Upper lobe of right lung (tissue), 1 donor: ENCODE measurements at regions not wholly inside any gene's neighbourhood (a gene's known extent, or its start where the extent isn't known, plus 50 kb on each side); places are given as distances from the start of the nearest gene placed in this dataset.

Source experiments
- ATAC-seq: fragments of 200-7000 bp; cut with Tn5 transposase; one replicate; pipeline ENCODE4 v1.9.1; 2020; ENCODE audit warnings: mild to moderate bottlenecking, moderate library complexity
- DNase-seq: peaks from one replicate; pipeline ENCODE4 v3.0.0-alpha.2; 2020
- H3K27ac ChIP-seq: fragments of 200-600 bp; one replicate; pipeline ENCODE4 v1.8.0; 2022
- H3K27me3 ChIP-seq: fragments of 200-600 bp; one replicate; pipeline ENCODE4 v1.8.0; 2022; ENCODE audit warnings: mild to moderate bottlenecking
- H3K36me3 ChIP-seq: fragments of 200-600 bp; one replicate; pipeline ENCODE4 v1.8.0; 2022
- H3K4me1 ChIP-seq: fragments of 200-600 bp; one replicate; pipeline ENCODE4 v1.8.0; 2022
- H3K4me3 ChIP-seq: fragments of 200-600 bp; one replicate; pipeline ENCODE4 v1.8.0; 2022; ENCODE audit warnings: mild to moderate bottlenecking
- H3K9me3 ChIP-seq: fragments of 200-600 bp; one replicate; pipeline ENCODE4 v1.8.0; 2022
- intact Hi-C: fragments of 100-400 bp; cut with DNase I; formaldehyde crosslinking; loops from one replicate; pipeline ENCODE4 v1.11.0; 2022
- TF ChIP-seq, protein P1 (sequence below): fragments of 200-600 bp; IDR thresholded peaks from one replicate; pipeline ENCODE4 v1.8.0; 2022; ENCODE audit warnings: antibody characterized with exemption
- donor health status: DM: no; HTN: yes; CAD: no; lungs with severe emphysema.

DNA sequence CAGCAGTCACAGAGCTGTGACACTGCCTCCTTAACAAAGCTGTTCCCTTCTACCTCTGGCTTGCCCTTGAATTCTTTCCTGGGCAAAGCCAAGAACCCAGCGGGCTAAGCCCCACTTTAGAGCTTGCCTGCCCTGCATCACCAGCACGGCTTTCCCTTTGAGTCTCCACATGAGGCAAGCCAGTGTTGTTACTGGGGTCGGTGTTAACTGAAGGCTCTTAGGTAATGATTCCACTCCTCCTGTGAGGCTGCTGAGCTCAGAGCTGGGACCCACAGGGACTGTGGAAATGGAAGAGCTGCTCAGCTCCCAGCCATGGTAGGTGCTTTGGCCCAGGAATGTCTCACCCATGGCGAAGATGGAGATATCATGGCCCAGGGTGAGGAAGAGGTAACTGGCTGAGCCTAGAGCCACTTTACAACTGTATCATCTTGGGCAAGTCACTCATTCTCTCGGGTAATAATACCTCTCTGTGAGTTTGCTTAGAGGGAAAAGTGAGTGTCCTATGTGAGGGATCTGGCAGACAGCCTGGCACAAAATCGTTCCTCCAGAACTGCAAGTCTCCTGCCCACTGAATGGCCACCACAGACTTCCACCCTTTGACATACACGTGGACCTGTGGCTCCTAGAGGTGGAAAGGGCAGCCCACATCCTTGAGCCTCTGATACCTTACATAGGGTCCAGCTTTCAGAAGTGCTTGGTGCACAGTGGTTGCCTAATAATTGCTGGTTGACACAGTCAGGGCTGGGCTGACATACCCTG, 654.1 kb downstream of the PTPRU start:
- Histone ChIP-seq H3K27me3 (no peaks in the 10 kb centered on the region), H3K4me3 (no peak overlapping the region), H3K4me1 (no peaks in the 10 kb centered on the region), H3K27ac (no peak overlapping the region), H3K9me3 (no peaks in the 10 kb centered on the region), H3K36me3 (no peaks in the 10 kb centered on the region)
- DNase-seq = no peak
- intact Hi-C loops = no loop called here
- ATAC-seq = no peak
- TF ChIP-seq, protein P1, sequence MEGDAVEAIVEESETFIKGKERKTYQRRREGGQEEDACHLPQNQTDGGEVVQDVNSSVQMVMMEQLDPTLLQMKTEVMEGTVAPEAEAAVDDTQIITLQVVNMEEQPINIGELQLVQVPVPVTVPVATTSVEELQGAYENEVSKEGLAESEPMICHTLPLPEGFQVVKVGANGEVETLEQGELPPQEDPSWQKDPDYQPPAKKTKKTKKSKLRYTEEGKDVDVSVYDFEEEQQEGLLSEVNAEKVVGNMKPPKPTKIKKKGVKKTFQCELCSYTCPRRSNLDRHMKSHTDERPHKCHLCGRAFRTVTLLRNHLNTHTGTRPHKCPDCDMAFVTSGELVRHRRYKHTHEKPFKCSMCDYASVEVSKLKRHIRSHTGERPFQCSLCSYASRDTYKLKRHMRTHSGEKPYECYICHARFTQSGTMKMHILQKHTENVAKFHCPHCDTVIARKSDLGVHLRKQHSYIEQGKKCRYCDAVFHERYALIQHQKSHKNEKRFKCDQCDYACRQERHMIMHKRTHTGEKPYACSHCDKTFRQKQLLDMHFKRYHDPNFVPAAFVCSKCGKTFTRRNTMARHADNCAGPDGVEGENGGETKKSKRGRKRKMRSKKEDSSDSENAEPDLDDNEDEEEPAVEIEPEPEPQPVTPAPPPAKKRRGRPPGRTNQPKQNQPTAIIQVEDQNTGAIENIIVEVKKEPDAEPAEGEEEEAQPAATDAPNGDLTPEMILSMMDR = no peak

DNA sequence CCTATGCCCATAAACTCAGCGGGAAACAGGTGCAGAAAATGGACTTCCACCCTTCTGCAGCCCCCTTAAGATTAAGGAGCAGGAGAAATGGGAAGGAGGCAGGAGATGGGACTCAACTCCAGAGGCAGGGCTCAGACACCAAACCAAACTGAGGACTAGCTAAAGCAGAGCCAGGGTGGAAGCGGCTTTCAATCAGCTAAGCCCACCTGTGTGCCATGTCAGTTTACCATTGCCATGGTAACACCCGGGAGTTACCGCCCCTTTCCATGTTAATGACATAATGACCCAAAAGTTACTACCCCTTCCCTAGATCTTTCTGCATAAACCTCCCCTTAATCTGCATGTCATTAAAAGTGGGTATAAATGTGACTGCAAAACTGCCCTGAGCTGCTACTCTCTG, 653.5 kb downstream of the PTPRU start:
- Histone ChIP-seq H3K27me3 (no peaks in the 10 kb centered on the region), H3K36me3 (no peaks in the 10 kb centered on the region), H3K4me3 (no peak overlapping the region), H3K27ac (no peak overlapping the region), H3K9me3 (no peaks in the 10 kb centered on the region), H3K4me1 (no peaks in the 10 kb centered on the region)
- TF ChIP-seq, protein P1 = no peak
- no peak for DNase-seq
- intact Hi-C loops = no loop called here
- ATAC-seq = no peak

DNA sequence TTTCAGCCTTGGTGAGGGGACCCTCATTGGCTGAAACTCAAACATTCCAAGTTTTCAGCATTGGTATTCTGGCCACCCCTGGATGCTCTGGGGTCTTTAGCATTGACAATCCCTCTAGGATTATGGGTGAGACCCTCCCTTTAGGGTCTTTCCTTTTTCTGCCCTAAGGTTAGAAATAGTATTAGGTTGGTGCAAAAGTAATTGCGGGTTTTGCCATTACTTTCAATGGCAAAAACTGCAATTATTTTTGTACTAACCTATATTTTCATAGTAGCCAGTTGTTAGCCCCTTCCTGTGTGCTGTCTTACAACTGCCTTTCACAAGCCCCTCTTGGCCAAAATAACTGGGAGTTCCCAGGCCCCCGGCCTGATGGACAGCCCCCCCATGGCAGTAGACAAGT, 648.4 kb downstream of the PTPRU start:
- ATAC-seq (no peak), DNase-seq (no peak)

DNA sequence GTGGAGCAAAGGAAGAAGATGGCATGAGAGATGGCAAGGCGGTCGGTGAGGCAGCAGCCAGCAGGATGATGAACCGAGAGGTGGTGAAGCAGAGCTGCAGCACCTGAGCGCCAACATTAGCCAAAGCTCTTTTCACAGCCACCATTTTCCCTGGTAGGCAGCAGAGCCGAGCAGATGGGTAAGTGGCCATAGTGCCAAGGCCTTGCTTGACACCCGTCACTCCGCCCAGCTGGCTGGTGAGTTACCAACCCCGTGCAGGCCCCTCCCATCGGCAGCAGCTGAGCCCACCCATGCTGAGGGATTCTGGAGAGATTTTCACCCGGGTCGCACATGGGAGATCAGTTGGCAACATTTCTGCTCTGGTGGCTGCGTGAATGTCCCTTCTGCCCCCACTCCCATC, 647.7 kb downstream of the PTPRU start:
- Histone ChIP-seq H3K9me3 (no peaks in the 10 kb centered on the region), H3K4me1 (no peaks in the 10 kb centered on the region), H3K27me3 (no peaks in the 10 kb centered on the region), H3K4me3 (no peak overlapping the region), H3K27ac (no peak overlapping the region), H3K36me3 (no peaks in the 10 kb centered on the region)
- DNase-seq (no peak), ATAC-seq (no peak)
- TF ChIP-seq, protein P1 = no peak
- intact Hi-C loops = no loop called here

More for the DNA sequence above, 648.4 kb downstream of the PTPRU start:
- Histone ChIP-seq H3K36me3 (no peaks in the 10 kb centered on the region), H3K4me3 (no peak overlapping the region), H3K27ac (no peak overlapping the region), H3K4me1 (no peaks in the 10 kb centered on the region), H3K27me3 (no peaks in the 10 kb centered on the region), H3K9me3 (no peaks in the 10 kb centered on the region)
- intact Hi-C loops = no loop called here
- TF ChIP-seq, protein P1 = no peak

DNA sequence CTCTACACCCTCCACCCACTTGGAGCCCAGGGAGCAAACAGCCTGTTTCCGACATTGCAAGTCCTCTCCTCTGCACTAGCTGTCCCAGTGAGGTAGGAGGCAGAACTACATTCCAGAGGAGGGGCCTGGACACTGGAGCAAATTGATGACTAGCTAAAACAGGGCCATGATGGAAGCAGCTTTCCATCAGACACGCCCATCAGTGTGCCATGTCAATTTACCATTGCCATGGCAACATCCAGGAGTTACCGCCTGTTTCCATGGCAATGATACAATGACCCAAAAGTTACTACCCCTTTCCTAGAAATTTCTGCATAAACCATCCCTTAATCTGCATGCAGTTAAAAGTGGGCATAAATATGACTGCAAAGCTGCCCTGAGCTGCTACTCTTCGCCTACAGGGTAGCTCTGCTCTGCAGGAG, 647.1 kb downstream of the PTPRU start:
- Histone ChIP-seq H3K27ac (no peak overlapping the region), H3K4me3 (no peak overlapping the region), H3K27me3 (no peaks in the 10 kb centered on the region), H3K4me1 (no peaks in the 10 kb centered on the region), H3K36me3 (no peaks in the 10 kb centered on the region), H3K9me3 (no peaks in the 10 kb centered on the region)
- ATAC-seq (no peak), DNase-seq (no peak)
- TF ChIP-seq, protein P1 = no peak
- intact Hi-C loops = no loop called here

DNA sequence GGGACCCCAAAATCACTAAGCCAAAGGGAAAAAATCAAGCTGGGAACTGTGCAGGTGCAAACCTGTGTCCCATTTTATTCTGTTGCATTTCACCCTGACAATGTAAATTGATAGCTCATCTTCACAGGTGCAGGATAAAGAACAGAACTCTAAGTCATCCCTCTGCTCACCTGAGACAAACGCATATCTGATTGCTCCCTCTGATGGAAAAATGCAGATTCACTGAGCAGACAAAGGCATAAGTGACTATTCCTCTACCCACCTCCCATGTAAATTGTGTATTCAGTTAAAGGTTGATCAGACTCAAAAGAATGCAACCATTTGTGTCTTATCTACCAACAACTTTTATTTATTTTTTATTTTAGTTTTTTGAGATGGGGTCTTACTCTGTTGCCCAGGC, 644.2 kb downstream of the PTPRU start:
- TF ChIP-seq, protein P1 = no peak
- no peaks in the 10 kb centered on the region for H3K4me1 ChIP-seq
- no peak overlapping the region for H3K4me3 ChIP-seq
- H3K27ac ChIP-seq = no peak overlapping the region
- DNase-seq (no peak), ATAC-seq (no peak)
- H3K9me3 ChIP-seq = no peaks in the 10 kb centered on the region
- intact Hi-C loops = no loop called here
- H3K36me3 ChIP-seq = no peaks in the 10 kb centered on the region
- H3K27me3 ChIP-seq = no peaks in the 10 kb centered on the region
